Upper lobe of left lung (tissue), 4 donors: ENCODE measurements at regions not wholly inside any gene's neighbourhood (a gene's known extent, or its start where the extent isn't known, plus 50 kb on each side); places are given as distances from the start of the nearest gene placed in this dataset.

Experiments
- CTCF ChIP-seq, 6 experiments: fragments of 450-650 bp in 4 of 6; fragments of 200-600 bp in 2 of 6; sonication (generic) in 2 of 6; IDR thresholded peaks; one replicate each; pipeline ENCODE4 v1.5.1; 2016 to 2019; ENCODE audit warnings: antibody characterized with exemption in 6 of 6
- POLR2AphosphoS5 ChIP-seq, 2 donors: sonication (generic); formaldehyde crosslinking; IDR thresholded peaks; one replicate each; pipeline ENCODE4 v1.5.1; 2017; ENCODE audit warnings: antibody characterized with exemption in 2 of 2

GRCh38 chr13:60338754-60339153 is 58.3 kb upstream of the TDRD3 start:
- no peak for TF ChIP-seq CTCF (IDR thresholded peaks at IDR 0.05)
- no peak for TF ChIP-seq POLR2AphosphoS5 (IDR thresholded peaks at IDR 0.05)
